GM20000 (cell line): ENCODE measurements at regions not wholly inside any gene's neighbourhood (a gene's known extent, or its start where the extent isn't known, plus 50 kb on each side); places are given as distances from the start of the nearest gene placed in this dataset.

Experiments
- DNase-seq: peaks from one replicate; pipeline ENCODE4 v3.0.0; 2012; ENCODE audit warnings: low spot score
- CTCF ChIP-seq: IDR thresholded peaks from 2 replicates; pipeline ENCODE4 v1.5.1; 2012; ENCODE audit warnings: mild to moderate bottlenecking, control low read depth; ENCODE audit errors: extremely low read depth, missing control alignments

GRCh38 chr3:10678796-10679376 lies 137.1 kb upstream of the SLC6A11 start:
- DNase-seq = no peak
- no peak for TF ChIP-seq CTCF

- no peak for TF ChIP-seq CTCF
- no peak for DNase-seq
Observed at GRCh38 chr3:10680796-10681195, 135.2 kb upstream of the SLC6A11 start.

- no peak for DNase-seq
- TF ChIP-seq CTCF = no peak
Observed at GRCh38 chr3:10682692-10683091, 133.3 kb upstream of the SLC6A11 start.

GRCh38 chr3:10683106-10683505 lies 132.9 kb upstream of the SLC6A11 start:
- DNase-seq = no peak
- TF ChIP-seq CTCF = no peak

DNA sequence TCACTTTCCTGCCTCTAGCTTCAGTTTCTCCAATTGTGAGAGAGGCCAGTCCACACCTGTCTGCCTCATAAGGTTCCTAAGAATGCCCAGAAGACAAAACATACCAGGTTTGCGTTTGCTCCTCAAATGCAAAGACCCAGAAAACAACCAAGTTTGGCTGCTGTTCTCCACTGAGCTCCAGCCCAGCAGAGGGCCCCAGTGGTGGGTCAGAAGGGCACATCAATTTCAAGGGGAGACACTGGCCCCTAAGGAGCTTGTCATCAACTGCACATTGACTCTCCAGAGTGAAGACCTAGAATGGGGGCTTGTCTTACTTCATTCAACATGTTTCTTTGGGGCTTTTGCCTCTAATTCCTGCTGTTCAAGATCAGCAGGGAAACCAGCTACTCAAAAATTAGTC lies 127.9 kb upstream of the SLC6A11 start:
- DNase-seq = no peak
- TF ChIP-seq CTCF = no peak

GRCh38 chr3:10688548-10689172 lies 127.4 kb upstream of the SLC6A11 start:
- no peak for DNase-seq
- no peak for TF ChIP-seq CTCF

- DNase-seq = no peak
- TF ChIP-seq CTCF = no peak
Observed at GRCh38 chr3:10692039-10692622, 123.9 kb upstream of the SLC6A11 start.
